GM21360 (cell line): ENCODE measurements at regions not wholly inside any gene's neighbourhood (a gene's known extent, or its start where the extent isn't known, plus 50 kb on each side); places are given as distances from the start of the nearest gene placed in this dataset.
"Not testable (repeated sequence)": the region's sequence is repeated elsewhere in the genome, so short reads cannot be mapped to it uniquely, and the experiment has no call there.

ENCODE experiments used
- ATAC-seq: cut with Tn5 transposase; IDR thresholded peaks from one replicate; pipeline ENCODE4 v1.9.1; 2021; ENCODE audit warnings: mild to moderate bottlenecking, moderate library complexity; ENCODE audit not compliant: unreplicated experiment

DNA sequence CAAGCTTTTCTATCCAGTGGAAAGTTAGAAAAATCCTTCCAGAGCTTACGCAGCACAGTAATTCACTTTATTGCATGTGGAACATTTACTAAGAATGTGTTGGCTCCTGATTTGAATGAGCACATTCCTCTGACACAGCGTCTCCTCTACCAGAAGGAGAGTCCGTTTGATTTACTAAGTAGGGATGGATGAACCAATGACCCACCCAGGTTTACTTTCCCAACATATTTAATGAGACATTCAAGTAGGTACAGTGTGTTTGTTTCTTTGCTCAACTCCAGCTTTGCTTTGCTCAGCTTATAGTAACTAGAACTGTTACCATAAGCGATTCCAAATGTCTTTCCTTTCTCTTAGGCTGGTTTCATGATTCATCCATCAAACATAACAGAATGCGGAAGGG, 161.7 kb downstream of the SMARCA1 start:
- no peak for ATAC-seq

DNA sequence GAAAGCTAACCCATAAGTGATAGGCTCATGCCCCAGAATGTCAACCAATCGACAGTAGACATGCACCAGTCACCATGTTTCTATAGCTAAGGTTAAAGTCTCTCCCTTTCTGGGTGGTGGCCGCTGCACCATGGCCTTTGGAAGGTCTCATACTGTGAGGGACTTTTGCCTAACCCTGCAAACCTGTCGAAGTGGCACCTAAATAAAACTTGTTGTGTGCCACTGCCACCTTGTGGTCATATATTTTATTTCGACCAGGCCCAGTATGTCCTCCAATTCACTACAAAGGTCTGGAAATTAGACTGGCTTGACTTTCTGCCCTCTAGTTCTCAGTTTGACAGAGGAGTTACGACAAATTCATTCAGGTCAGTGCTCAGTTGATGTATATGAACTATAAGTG, 163.1 kb downstream of the SMARCA1 start:
- peak; percentile 96 for ATAC-seq

DNA sequence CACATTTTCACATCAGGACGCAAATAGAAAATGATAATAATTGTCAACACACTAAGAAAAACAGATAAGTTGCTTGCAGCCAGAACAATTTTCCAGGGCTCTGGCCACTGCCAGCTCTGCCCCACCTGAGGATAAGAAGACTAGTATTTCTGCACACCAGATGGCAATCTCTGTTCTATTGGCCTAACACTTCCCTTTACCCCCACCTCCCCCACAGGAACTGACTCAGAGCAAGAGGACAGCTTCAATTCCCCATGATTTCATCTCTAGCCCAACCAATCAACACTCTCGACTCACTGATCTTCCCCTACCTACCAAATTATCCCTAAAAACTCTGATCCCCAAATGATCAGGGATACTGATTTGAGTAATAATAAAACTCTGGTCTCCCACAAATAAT, 164.0 kb downstream of the SMARCA1 start:
- no peak for ATAC-seq

DNA sequence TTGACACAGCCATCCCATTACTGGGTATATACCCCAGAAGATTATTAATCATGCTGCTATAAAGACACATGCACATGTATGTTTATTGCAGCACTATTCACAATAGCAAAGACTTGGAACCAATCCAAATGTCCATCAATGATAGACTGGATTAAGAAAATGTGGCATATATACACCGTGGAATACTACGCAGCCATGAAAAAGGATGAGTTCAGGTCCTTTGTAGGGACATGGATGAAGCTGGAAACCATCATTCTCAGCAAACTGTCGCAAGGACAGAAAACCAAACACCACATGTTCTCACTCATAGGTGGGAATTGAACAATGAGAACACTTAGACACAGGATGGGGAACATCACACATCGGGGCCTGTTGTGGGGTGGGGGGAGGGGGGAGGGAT, 165.9 kb downstream of the SMARCA1 start:
- not testable (repeated sequence) for ATAC-seq

DNA sequence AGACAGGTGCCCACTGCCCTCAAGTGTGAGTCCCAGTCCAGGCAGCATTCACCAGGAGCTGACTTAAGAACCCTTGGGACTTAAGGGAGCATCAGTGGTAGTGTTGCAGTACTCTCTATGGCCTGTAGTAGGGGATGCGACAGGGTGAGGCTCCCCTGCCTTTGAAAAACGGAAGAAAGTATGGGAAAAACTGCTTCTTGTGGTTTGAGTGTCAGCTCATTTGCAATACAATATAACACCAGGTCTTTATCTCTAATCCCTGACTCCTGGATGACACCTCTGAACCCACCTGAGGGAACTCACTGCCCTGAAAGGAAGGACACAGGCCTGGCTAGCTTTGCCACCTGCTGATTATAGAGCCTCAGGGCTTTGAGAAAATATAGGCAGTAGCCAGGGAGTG, 176.0 kb downstream of the SMARCA1 start:
- ATAC-seq, result no peak

DNA sequence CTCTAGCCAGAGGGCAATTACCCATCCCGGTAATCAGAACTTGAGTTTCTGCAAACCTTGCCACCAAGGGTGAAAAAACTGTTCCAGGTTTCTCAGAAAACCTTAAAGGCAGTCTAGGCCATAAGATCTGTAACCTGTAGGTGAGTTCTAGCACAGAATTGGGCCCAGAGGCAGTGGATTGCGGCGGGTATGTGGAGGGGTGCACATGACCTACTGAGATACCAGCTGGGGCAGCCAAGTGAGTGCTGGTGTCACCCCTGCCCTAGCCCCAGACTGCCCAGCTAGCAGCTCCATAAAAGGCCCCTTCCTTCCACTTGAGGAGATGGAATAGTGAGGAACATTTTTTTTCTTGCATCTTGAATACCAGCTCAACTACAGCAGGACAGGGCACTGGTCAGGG, 176.7 kb downstream of the SMARCA1 start:
- no peak for ATAC-seq

DNA sequence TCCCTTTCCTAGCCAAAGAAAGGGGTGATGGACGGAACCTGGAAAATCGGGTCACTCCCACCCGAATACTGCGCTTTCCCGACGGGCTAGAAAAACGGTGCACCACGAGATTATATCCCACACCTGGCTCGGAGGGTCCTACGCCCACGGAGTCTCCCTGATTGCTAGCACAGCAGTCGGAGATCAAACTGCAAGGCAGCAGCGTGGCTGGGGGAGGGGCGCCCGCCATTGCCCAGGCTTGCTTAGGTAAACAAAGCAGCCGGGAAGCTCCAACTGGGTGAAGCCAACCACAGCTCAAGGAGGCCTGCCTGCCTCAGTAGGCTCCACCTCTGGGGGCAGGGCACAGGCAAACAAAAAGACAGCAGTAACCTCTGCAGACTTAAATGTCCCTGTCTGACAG, 186.0 kb downstream of the SMARCA1 start:
- ATAC-seq, result not testable (repeated sequence)

DNA sequence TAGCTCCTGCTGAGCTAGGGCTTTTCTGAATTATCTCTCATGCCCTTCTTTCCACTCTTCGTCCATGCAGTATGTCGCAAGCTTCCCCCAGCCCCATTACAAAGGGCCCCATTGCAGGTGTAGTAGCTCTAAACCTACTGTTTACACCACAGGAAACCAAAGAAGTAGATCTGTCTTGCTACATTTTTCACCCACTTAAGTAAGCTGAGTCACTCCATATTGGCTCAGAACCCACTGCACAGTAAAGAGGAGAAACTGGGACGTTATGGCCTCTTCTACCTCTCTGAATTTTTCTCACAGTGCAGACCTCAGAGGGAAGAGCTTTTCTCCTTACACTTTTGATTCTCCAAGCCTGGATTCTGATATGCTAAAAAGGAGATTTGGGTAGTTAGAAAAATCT, 200.2 kb downstream of the SMARCA1 start:
- ATAC-seq, result no peak

DNA sequence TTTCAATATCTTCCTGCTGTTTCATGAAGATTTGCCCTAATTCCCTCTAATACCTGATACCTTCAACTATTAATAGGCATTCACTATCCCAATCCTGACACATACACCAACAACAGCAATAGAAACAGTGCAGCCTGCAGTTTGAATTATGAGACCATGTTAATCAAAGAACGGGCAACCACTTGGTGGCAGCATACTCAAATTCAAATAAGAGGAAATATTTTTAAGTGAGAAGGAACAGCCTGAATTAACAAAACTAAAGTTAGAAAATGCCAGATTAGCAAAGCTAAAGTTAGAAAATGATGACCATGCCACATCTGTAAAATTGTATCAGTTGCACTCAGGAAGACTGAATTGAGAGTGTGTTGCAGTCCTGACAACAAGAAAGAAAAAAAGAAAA, 204.9 kb downstream of the SMARCA1 start:
- ATAC-seq, result no peak

DNA sequence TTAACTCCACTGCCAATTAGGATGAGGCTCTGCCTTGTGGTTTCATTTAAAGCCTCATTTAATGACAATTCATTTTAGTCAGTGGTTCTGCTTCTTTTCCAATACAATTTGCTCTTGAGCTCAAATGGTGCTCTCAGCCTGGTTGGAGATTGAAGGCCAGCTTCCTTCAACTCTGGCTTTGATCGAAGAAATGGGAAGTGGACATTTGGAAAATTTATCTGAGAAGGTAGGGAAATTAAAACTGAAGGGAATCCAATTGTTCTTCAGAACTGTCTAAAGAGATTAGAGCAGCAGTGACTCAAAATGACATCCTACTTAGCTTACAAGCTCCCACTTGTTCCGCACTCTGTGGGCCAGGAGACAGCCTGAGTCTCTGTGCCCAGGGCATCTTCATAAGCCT, 206.8 kb downstream of the SMARCA1 start:
- ATAC-seq, result no peak

DNA sequence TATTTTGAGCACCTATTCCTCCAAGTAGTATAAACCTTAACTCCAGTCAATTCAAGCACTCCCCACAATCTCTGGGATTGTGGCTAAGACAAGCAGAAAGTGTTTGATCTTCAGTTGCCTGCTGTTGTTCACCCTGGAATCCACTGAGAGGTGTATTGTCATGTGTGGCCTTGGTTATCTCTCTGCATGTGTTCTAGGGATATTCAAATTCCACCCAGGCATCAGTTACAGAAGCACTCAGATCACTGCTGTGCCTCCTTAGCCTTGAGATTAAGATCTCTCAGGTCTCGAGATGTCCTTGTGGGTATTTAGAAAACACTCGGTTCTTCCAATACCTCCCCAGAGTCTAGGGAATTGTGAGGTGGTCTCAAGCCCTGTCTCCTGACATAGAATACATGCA, 213.3 kb downstream of the SMARCA1 start:
- ATAC-seq, result no peak

DNA sequence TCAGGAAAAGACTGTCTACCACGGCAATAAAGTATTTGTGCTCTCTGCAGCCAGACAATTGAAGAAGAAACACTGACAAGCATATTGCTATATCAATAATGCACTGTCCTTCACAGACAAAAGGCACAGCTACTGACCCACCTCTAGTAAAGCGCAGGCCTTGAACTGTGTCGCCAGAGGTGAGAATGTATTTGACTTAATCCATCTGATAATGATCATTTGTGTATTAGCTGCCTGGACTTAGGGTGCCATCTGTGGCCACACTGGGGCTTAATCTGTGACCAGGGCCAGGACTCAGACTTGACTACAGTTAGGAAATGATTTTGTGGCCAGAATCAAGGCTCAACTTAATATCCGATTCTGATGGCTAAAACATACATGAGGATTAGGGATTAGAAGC, 260.4 kb downstream of the SMARCA1 start:
- no peak for ATAC-seq

DNA sequence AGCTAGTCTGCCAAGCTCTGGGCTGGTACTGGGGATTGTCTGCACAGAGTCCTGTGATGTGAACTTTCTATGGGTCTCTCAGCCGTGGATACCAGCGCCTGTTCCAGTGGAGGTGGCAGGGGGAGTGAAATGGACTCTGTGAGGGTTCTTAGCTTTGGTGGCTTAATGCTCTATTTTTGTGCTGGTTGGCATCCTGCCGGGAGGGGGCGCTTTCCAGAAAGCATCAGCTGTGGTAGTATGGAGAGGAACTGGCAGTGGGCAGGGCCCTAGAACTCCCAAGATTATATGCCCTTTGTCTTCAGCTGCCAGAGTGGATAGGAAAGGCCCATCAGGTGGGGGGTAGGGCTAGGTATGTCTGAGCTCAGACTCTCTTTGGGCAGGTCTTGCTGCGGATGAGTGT, 267.8 kb downstream of the SMARCA1 start:
- ATAC-seq, result not testable (repeated sequence)

DNA sequence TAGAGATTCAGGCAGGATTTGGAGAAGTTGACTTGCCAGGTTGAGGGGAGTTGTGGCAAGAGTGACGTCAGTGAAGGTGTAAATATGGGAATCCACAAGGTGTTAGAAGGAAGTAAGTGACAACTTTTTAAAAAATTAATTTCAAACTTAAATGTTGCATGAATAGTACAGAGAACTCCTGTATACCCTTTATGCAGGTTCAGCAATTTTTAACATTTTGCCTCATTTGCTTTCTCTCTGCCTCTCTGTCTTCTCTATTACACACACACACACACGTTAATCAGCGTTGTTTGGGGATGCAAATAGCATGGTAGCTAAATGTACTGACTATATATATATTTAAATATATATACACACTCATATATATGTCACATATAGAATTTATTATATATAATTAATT, 273.7 kb downstream of the SMARCA1 start:
- ATAC-seq, result no peak

DNA sequence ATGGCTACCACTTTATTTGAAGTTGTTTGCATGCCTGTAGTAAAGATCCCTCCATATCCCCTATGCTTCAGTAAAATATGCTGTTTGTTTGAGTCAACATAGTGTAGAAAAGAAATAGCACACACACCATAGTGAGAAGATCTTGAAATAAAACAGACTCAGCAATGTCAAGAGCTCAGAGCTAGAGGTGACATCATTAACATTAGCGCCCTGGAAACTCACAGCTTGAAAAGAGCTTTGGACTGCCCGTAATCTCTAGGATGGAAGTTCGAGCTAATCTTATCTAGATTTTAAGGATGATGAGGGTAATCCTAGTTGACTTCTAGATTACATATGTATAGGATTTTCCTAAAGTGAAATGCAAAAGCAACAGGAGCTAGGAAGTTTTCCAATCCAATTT, 275.6 kb downstream of the SMARCA1 start:
- no peak for ATAC-seq

DNA sequence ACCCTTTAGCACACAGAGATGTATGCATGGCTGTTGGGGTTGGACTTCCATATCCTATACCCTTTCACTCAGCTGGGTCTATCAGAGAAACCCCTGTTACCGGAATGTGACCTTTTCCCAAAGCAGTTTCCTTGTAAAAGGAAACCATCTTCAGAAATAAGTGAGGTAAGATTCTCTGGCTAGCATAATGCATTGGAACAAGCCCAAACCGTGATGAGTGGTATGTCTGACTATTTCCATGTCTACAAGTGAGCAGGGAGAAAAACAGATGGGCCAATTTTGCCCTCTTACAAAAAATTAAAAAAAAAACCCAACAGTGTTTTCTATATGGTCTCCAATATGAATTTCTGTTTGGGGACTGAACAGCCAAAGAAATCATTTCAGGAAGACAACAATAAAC, 283.9 kb downstream of the SMARCA1 start:
- no peak for ATAC-seq

DNA sequence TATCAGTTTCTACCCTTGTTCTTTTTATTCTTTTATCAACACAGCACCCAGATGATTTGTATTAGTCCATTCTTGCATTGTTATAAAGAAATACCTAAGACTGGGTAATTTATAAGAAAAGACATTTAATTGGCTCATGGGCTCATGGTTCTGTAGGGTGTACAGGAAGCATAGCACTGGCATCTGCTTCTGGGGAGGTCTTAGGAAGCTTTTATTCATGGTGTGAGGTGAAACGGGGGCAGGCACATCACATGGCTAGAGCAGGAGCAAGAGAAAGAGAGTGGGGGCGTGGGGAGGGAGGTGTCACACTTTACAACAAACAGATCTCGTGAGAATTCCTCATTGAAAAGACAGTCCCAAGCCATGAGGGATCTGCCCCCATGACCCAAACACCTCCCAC, 285.3 kb downstream of the SMARCA1 start:
- ATAC-seq, result no peak

DNA sequence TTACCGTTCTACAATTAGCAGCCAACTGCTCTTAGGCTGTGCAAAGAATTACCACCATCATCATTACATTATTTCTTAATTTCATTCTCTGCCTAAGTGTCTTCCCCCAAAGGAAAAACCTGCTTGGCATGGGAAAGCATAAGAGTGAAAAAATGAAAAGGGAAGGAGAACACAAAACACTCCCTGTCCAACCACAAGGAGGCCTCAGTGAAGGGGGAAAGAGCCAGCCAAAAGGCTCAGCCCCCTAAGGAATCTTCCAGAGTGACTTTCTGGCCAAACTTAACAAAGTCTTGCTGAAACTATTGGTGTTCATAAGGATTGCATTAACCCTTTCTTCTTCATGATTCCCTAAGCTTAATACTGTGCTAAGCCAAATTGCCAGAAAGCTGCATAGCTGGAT, 287.4 kb downstream of the SMARCA1 start:
- ATAC-seq, result no peak

DNA sequence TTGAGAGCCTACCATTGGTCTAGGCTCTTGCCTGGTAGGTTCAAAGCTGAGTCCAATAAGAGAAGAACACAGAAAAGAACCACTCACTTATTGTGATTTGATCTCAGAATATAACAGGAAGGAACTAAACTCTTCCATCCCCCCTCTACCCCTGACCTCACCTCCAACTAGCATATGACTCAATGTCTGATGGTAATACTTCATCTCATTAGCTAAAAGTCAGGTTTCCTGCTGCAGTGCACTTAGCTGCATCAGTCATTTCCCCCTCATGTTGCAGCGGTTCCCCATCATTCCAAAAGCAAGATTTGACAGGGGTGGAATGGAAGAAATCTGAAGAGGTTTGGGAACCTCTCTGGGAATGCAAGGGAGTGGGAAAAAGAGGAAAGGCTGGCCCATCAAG, 289.5 kb downstream of the SMARCA1 start:
- ATAC-seq, result no peak

DNA sequence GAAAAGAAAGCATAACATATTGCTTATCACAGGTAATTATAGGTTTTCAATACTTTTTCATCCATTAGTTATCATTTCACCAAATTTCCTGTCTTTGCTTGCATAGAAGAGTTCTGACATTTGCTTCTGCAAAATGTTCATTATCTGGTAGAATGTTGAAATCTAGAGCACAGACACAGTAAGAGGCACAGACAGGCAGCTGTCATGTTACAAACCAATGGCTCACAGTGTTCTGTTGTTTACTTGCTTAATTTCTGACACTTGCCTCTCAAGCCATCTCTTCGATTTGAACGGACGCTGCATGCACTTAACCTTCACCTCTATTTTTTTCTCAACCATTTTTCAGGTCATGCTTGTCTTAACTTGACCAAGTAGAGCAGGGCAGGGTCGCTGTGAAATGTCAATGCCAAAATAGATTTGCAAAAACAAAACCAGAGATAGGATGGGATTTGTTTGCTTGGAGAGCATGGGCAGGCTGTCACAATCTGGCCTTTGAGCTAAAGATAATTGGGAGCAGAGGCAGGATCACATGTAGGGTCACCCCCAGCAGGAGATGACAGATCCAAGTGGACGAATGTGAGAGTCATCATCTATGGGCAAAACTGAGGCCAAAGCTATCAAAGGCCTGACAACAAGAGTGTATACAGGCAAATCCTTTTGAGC, 292.3 kb downstream of the SMARCA1 start:
- no peak for ATAC-seq

DNA sequence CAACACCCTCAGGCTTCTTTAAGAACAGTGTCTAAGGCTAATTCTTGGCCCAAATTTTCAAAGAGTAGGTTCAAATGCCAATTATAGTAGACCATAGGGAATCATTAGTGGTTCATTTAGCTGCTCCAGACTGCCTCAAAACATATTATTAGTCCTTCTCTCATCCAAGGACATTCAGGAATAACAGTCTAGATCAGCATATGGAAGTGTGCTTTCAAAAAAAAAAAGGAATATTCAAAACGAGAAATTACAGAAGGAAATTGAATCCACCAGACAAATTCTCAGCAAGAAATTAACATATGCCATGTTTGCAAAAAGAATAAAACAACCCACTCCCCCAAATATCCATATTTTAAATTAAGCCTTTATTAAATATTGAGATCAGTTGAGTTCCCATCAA, 293.1 kb downstream of the SMARCA1 start:
- no peak for ATAC-seq

DNA sequence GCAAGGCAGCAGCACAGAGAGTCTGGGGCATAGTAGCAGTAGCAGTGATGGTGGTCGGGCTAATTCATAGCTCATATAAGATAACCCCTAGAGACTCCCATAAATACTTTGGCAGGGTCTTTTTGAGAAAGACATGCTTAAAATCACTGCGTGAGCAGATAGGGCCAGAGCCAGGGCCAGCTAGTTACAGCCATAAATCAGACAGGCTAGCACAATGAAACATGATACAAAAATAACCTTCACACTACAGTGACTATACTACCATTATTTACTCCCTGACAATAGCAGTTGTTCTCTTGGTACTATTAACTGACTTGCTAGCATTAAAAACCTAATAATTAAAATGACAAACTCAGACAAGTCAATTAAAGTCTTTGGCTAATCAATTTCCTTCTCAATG, 295.9 kb downstream of the SMARCA1 start:
- no peak for ATAC-seq

DNA sequence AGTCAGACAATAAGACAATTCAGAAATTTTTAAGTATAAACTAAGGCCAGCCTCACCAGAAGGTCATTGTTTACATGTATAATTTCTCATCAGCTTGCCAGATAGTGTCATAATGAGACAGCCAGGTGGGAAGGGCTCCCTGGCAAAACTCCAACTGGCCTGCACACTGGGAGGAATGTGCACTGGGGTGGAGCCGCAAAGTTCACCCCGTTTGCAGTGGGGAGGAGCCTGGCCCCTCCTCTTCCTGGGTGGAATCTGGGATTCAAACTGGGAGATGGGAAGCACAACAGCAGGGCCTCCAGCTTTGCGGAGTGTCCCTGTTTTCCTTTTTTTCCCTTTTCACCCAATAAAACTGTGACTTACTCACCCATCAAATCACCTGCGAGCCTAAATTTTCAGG, 329.9 kb downstream of the SMARCA1 start:
- ATAC-seq, result no peak

DNA sequence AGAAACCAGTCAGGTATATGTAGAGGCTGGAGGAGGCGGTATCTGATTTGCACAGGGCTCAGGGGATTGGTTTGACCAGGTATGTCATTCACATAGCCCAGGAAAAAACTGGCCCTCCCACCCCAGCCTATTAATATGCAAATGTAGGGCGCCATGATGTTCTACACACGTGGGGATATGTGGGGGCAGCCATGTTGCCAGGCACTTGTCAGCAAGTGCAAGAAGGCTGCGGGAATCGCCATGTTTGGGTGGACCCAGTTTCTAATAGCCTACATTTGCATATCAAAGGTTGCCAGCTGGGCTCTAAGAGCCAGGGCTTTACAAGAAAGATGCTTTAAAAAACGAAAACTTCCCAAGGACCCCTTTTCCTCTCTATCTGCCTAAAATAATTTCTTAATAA, 335.1 kb downstream of the SMARCA1 start:
- no peak for ATAC-seq
